Activated T-cell treated with anti-CD3 and anti-CD28 coated beads for 48 hours (primary cell): ENCODE measurements at regions not wholly inside any gene's neighbourhood (a gene's known extent, or its start where the extent isn't known, plus 50 kb on each side); places are given as distances from the start of the nearest gene placed in this dataset.
"Not testable (repeated sequence)": the region's sequence is repeated elsewhere in the genome, so short reads cannot be mapped to it uniquely, and the experiment has no call there.

Experiments
- DNase-seq: peaks from one replicate; pipeline ENCODE4 v3.0.0-alpha.2; 2020; ENCODE audit warnings: low read depth

GRCh38 chr5:107068782-107069181 is 602.0 kb downstream of the EFNA5 start:
- DNase-seq: no peak

- DNase-seq: no peak
Observed at GRCh38 chr5:107067395-107067794, 603.3 kb downstream of the EFNA5 start.

DNA sequence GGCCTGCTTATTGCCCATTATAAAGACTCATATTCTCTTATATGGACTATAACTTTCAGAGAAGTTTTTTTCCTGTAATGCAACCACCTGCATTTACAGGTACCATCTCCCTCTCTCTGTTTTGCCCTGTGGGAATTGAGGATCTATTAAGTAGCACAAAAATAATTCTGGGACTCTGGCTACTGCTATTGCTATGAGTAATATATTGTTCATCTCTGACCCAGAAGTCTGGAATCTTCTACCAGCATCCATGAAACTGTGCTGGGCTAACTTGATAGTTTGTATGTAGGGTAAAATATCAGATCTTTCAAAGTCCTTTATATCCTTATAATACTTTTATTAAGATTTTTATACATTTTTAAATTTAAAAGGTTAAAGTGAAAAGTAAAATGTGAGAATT is 607.2 kb downstream of the EFNA5 start:
- no peak for DNase-seq

DNA sequence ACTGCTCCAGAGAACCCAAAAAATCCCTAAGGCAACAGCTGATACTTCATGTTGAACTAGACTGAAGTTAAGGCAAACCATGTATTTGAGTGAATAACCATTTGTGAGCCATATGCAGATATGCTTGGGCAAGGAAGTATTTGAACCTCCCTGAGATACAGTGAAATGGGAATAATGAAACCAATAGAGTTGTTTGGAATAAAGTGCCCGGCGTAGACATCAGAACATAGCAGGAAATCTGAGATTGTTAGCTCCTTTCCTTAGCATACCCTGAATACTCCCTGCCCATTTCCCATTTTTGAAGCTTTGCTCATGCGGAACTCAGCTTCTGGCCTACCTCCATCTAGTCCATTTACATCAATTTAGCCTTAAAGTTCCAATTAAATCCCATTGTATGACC is 611.9 kb downstream of the EFNA5 start:
- DNase-seq: no peak

DNA sequence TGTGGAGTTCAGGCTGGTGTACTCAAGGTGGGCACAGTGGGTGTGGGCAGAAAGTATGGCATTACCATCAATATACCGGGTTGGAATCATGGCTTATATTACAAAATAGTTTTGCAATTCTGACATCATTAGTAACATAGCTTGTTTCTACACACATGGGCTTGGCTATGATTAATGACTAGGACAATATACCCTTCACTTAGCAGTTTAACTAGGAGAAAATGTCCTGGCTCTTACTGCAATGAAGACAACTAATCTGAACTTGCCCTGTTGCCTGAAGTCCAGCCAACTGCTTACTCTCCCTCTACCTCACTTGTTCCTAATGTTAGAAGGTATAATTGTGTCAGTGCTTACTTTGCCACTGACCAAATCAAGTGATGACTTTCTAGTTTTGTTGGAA is 612.5 kb downstream of the EFNA5 start:
- DNase-seq: no peak

DNA sequence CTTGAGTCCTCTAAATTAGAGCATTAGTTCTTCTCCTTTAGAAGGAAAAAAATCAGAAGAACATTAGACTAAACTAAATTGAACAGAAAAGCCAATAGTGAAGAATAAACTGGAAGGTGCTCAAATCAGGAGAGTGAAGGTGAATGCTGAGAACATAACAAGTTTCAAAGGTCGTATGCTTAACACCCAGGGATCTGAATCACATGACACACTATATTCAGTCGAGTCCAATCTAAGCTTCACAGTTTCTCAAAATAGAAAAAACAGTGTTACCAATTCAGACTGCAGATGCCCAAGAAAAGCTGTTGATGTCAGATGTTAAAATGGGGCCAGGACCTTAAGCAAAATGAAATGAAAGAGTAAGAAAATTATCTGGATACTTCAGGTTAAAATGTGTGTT is 614.5 kb downstream of the EFNA5 start:
- no peak for DNase-seq

DNA sequence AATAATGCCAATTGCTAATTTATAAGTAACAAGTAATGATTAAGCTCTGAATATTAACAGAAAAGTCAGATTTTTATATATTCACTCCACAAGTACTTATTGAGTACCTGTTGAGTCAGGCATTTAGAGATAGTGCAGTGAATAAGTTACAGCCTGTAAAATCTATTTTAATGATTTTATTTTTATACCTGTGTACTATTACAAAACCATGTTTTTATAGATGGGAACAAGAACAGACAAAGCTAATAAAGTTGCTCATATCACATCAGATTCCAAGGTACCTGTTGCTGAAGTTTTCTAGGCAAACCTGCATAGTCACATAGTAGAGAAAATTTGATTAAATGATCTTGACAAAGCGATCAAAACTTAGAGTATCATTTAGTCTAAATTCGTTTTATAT is 623.7 kb downstream of the EFNA5 start:
- DNase-seq: no peak

DNA sequence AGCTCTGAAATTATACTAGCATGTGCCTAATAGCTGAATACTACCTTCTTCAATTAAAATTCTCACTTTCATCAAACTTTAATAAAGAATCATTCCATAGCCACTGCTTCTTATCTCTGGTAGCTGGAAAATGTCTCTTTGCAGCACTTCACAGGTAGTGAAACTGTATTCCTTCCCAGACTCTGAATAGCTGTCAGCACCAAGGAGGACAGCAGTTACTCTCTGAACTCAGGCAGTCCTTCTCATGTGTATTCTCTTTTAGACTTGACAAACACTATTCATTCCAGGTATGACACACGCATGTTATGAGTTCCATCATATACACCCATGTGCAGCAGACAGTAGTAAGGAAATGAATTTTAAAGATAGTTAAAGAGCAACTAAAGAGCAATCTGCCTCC is 627.1 kb downstream of the EFNA5 start:
- no peak for DNase-seq

DNA sequence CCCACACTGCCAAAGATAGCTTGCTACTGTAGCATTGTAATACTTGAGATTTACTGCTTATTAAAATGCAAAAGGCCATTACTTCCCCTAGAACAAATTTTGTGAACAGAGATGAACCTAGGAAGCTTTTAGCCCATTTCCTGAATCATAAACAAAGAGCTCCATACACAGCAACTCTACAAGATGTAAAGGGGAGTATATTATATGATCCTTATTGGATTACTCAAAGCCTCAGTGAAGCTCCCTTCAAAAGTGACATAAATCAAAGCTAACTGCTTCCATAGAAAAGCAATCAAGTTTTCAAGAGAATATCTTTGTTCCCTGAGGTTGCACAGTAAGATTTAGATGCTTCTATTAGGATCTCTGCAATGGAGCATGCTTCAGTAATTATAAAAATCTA is 629.8 kb downstream of the EFNA5 start:
- DNase-seq: no peak

DNA sequence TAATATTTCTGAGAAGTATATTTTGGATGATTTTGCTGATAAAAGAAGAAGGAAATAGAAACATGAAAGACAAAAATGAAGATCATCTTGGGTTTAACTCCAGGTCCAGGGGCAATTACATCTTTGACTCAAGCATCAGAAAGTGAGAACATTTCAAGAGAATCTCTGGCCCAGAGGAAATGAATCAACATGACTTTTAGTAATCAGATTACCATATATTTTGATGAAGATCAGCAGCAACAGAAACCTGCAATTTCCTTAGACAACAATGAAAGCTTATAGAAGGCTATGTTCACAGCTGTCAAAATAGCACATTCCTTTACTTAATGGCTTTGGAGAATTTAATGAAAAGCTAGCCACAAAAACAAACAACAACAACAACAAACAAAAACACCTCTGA is 638.1 kb downstream of the EFNA5 start:
- DNase-seq: no peak

GRCh38 chr5:107028938-107029337 is 641.8 kb downstream of the EFNA5 start:
- no peak for DNase-seq

DNA sequence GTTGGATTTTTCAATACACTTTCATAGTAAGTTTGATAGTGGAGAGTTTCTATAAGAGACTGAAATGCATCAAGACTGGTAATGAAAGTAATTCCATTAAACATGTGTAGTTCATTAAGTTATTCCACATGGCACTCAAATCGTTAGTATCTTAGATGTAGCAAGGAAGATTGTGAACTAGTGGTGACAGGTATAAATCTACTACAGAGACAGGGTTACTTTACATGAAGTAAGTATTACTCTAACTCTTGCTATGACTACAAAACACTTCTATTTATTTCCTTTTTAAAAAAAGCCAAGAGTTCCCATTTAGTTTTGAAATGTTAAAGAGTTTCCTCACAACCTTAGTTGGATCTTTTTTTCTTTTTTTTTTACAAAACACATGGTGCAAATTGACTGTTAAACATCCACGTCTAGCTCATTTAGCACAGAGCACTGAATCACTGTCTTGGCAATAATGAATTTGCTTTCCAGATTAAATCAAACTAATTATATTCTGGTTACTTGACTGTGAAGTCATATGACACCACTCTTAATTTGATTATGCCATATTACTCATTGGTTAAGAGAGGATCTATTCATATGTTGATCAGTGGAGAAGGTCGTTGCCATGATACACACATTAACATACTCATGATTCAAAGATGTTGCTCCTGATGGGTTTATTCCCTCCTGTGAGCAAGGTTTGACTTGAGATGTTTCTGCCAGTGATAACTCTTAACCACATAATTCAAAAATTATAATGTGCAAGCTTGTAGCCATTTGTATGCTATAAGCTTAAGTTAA is 644.8 kb downstream of the EFNA5 start:
- no peak for DNase-seq

DNA sequence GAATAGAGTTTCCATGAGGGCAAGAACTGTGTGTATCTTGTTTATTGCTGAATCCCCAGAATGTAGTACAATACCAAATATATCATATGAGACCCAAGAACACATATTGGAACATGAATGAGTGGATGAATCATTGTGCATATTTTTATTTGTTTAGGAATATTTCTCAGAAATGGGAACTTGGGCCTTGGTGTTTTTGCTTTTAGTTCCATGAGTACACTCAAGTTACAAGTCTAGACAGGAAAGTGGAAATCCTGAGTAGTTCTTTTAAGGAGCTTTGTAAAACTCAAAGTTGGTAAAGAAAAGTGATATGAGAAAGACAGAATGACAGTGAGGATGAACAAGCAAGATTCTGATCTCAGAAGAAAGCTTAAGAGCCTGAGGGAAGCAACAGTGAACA is 647.0 kb downstream of the EFNA5 start:
- no peak for DNase-seq

DNA sequence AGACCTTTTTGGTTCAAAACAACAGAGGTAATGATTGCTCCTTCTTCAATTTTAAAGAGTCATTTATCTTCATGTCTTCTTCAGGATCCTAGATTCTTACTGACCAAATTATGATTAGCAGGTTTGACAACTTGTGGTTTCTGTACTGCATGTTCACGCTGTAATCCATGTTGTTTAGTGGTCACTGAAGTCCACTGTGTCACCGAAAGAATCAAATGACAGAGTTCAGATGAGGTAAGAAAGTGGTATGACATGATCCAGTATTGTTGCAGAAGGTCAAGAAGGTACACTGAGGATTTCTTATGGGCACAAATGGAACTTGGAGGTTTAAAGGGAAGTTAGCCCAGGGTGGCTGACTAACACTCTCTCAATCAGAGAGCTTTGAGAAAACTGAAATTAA is 649.2 kb downstream of the EFNA5 start:
- DNase-seq: no peak

DNA sequence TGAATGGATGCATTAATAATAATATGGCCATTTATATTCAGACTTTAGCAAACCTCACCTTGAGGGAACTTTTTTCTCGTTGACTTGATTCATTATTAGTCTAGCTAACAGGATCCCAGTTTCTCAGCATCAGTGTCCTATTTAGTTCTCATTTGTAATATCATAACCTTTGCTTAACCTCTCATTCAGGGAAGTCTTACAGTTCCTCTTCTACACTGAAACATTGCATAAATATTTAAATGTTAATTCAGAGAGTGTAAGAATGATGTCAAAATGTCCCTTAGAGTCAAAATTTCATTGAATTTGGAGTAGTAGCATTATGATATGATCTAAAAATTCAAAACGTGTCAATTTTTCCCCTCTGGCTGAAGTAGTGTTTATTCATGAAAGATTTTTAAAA is 650.1 kb downstream of the EFNA5 start:
- no peak for DNase-seq

DNA sequence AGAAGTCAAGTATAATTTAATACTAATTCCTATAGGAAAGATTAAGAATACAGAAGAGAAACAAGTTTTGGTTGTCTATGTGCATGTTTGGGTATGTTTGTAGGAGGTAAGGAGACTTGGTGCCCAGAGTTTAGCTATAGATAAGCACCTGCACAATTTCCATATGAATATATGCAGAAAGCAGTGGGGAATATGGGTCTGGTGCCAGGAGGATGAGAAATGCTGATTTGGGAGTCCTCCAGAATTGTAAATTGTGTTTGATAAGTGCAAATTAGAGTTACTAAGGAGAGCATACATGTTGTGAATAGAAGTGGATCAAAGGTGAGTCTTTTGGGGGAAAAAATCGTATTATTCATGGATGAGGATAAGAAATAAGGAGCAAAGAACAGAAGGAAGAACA is 653.1 kb downstream of the EFNA5 start:
- DNase-seq: no peak

GRCh38 chr5:107012371-107012770 is 658.4 kb downstream of the EFNA5 start:
- no peak for DNase-seq

- DNase-seq: no peak
Observed at GRCh38 chr5:107011605-107012004, 659.1 kb downstream of the EFNA5 start.

- DNase-seq: no peak
Observed at GRCh38 chr5:107010060-107010459, 660.7 kb downstream of the EFNA5 start.

- no peak for DNase-seq
Observed at GRCh38 chr5:107005653-107006052, 665.1 kb downstream of the EFNA5 start.

DNA sequence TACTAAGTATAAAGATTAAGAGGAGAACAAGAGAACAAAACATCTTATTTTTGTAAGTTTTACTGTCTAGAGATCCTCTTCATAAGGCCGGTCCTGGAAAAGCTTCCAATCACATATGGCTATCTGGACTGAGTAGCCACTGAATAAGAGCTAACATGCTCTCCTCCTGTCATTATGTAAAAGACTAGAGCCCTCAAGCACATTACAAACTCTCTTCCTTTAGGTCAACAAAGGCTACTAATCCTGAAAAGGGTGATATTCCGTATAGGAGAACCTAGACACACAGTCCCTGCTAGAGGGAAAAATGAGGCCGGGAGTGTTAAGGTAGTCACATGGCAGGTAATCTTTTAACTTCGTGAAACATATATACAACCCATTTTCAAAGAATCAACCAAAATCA is 665.6 kb downstream of the EFNA5 start:
- no peak for DNase-seq

- DNase-seq: no peak
Observed at GRCh38 chr5:107002115-107002514, 668.6 kb downstream of the EFNA5 start.

- DNase-seq: not testable (repeated sequence)
Observed at GRCh38 chr5:106999506-106999905, 671.2 kb downstream of the EFNA5 start.

GRCh38 chr5:106986006-106986405 is 684.7 kb downstream of the EFNA5 start:
- no peak for DNase-seq

DNA sequence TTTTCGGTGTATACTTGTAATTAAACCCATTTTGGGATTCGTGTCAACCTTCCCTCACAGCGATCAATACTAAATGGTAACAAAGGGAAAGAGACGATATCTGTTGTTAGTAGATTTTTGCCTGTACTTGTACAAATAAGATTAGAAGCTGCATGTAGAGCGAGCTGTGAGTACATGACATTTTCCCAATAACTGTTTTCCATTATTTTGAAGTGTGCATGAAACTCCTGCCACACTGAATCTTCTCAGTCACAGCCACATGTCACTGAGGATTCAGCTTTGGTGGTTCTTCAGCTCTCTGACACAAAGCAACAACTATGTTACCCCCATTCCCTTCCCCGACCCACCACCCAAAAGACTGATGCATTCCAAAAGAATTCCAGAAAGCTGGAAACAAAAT is 685.6 kb downstream of the EFNA5 start:
- DNase-seq: no peak
